GM12878 (cell line): ENCODE measurements at regions not wholly inside any gene's neighbourhood (a gene's known extent, or its start where the extent isn't known, plus 50 kb on each side); places are given as distances from the start of the nearest gene placed in this dataset.

ENCODE experiments used
- ATAC-seq: fragments of 200-7000 bp; cut with Tn5 transposase; 3 replicates; pipeline ENCODE4 v1.9.1; 2020; ENCODE audit warnings: mild to moderate bottlenecking, moderate library complexity
- BruUV-seq: library from RNA; stranded (reverse); fragments of 400-500 nt; replicated peaks from 2 replicates; lab custom pipeline; 2021; lab: Mats Ljungman, UMichigan
- CTCF ChIA-PET: fragments of 300-600 bp; sonication (Branson Sonifier 250); formaldehyde crosslinking; extraction: SDS; loops from one replicate; lab custom pipeline; 2021; ENCODE audit warnings: inconsistent platforms; lab: Yijun Ruan, JAX
- POLR2A ChIA-PET: fragments of 350-600 bp; formaldehyde crosslinking; extraction: SDS; loops from one replicate; lab custom pipeline; 2021; ENCODE audit warnings: inconsistent platforms; lab: Charles Lee
- RAD21 ChIA-PET: fragments of 300-600 bp; sonication (Branson Sonifier 250); formaldehyde crosslinking; loops from one replicate; lab custom pipeline; 2023; ENCODE audit warnings: antibody characterized with exemption; ENCODE audit not compliant: unreplicated experiment; lab: Charles Lee
- SMC1A ChIA-PET: fragments of 300-600 bp; sonication (Branson Sonifier 250); formaldehyde crosslinking; loops from one replicate; lab custom pipeline; 2023; ENCODE audit not compliant: unreplicated experiment, uncharacterized antibody; lab: Charles Lee
- DNase-seq: peaks from one replicate; pipeline ENCODE4 v3.0.0-alpha.2; 2011; ENCODE audit warnings: low read depth, low spot score
- FAIRE-seq: peaks from 3 replicates; lab custom pipeline; 2011; peaks lifted over from hg19 to GRCh38; lab: Jason Lieb, UNC
- H2AFZ ChIP-seq: 2 replicates; pipeline ENCODE4 v1.6.0; 2011; ENCODE audit warnings: low read depth, low read length, control low read depth; ENCODE audit not compliant: control insufficient read depth
- H3K27ac ChIP-seq: 2 replicates; pipeline ENCODE4 v1.5.1; 2011; ENCODE audit warnings: control low read depth; ENCODE audit not compliant: control insufficient read depth, insufficient read depth
- H3K27me3 ChIP-seq, 2 experiments: replicated peaks in 1 of 2; 2 replicates each; pipeline versions ENCODE4 v1.6.0 to v1.6.1; 2011; ENCODE audit warnings: low read length in 1 of 2; ENCODE audit not compliant: control insufficient read depth in 2 of 2, insufficient read depth in 2 of 2
- H3K36me3 ChIP-seq, 2 experiments: 2 replicates each; pipeline ENCODE4 v1.5.1; 2011; ENCODE audit warnings: low read length in 1 of 2; ENCODE audit not compliant: control insufficient read depth in 2 of 2, insufficient read depth in 2 of 2
- H3K4me1 ChIP-seq: 2 replicates; pipeline ENCODE4 v1.6.1; 2011; ENCODE audit warnings: mild to moderate bottlenecking, low read length, moderate library complexity, mixed read lengths; ENCODE audit not compliant: control insufficient read depth, insufficient read depth
- H3K4me2 ChIP-seq: 2 replicates; pipeline ENCODE4 v1.6.0; 2011; ENCODE audit warnings: control low read depth; ENCODE audit not compliant: control insufficient read depth, insufficient read depth
- H3K4me3 ChIP-seq: fragments of 200-600 bp; sonication (generic); 2 replicates; pipeline ENCODE4 v1.5.1; 2016
- H3K79me2 ChIP-seq: 2 replicates; pipeline ENCODE4 v1.6.0; 2011; ENCODE audit warnings: low read length; ENCODE audit not compliant: control insufficient read depth, insufficient read depth
- H3K9ac ChIP-seq: 2 replicates; pipeline ENCODE4 v1.8.0; 2011; ENCODE audit warnings: low read length, control low read depth, mixed read lengths; ENCODE audit not compliant: control insufficient read depth, insufficient read depth
- H3K9me3 ChIP-seq: replicated peaks from 3 replicates; pipeline ENCODE4 v1.5.1; 2011; ENCODE audit warnings: mild to moderate bottlenecking, low read length; ENCODE audit not compliant: control insufficient read depth, insufficient read depth
- H4K20me1 ChIP-seq: 2 replicates; pipeline ENCODE4 v1.6.0; 2011; ENCODE audit not compliant: control insufficient read depth, insufficient read depth
- CREB1 ChIP-seq: IDR thresholded peaks from 2 replicates; pipeline ENCODE4 v1.6.1; 2012; ENCODE audit warnings: low read depth, mild to moderate bottlenecking, inconsistent platforms
- EGR1 ChIP-seq, 2 experiments: IDR thresholded peaks; 1 replicate in 1 of 2; 2 replicates in 1 of 2; pipeline ENCODE4 v1.6.1; 2011 to 2012; ENCODE audit warnings: low read depth in 2 of 2, low read length in 2 of 2, borderline replicate concordance in 1 of 2, mild to moderate bottlenecking in 1 of 2, moderate library complexity in 1 of 2
- GABPA ChIP-seq: IDR thresholded peaks from 2 replicates; pipeline ENCODE4 v1.6.1; 2014; ENCODE audit warnings: antibody characterized with exemption, low read depth, mild to moderate bottlenecking, inconsistent platforms
- IRF5 ChIP-seq: fragments of 450-650 bp; IDR thresholded peaks from 2 replicates; pipeline ENCODE4 v1.6.1; 2017; ENCODE audit warnings: borderline replicate concordance
- NFXL1 ChIP-seq: fragments of 450-650 bp; IDR thresholded peaks from 2 replicates; pipeline ENCODE4 v1.6.1; 2017; ENCODE audit warnings: antibody characterized with exemption, mild to moderate bottlenecking, borderline replicate concordance
- NFYB ChIP-seq: IDR thresholded peaks from 2 replicates; pipeline ENCODE4 v1.6.1; 2011; ENCODE audit warnings: low read depth, mild to moderate bottlenecking, low read length, improper control_type of control experiment, moderate library complexity; ENCODE audit not compliant: insufficient read depth
- PKNOX1 ChIP-seq: fragments of 450-650 bp; IDR thresholded peaks from 2 replicates; pipeline ENCODE4 v1.6.1; 2016; ENCODE audit warnings: mild to moderate bottlenecking
- REST ChIP-seq: IDR thresholded peaks from 2 replicates; pipeline ENCODE4 v1.6.1; 2012; ENCODE audit warnings: mild to moderate bottlenecking, low read depth, low read length
- WRNIP1 ChIP-seq: IDR thresholded peaks from 2 replicates; pipeline ENCODE4 v1.6.1; 2011; ENCODE audit warnings: low read depth, low read length, improper control_type of control experiment, borderline replicate concordance
- ZNF274 ChIP-seq: IDR thresholded peaks from one replicate; pipeline ENCODE4 v1.8.0; 2011; ENCODE audit not compliant: insufficient read length, insufficient read depth
- ZNF687 ChIP-seq: fragments of 450-650 bp; IDR thresholded peaks from 2 replicates; pipeline ENCODE4 v1.6.1; 2017; ENCODE audit warnings: mild to moderate bottlenecking, moderate library complexity
- ZSCAN29 ChIP-seq: fragments of 450-650 bp; IDR thresholded peaks from 2 replicates; pipeline ENCODE4 v1.6.1; 2017; ENCODE audit warnings: mild to moderate bottlenecking, moderate library complexity
- WGBS: methylation state at CpG from one replicate; pipeline ENCODE4 v1.1.6; 2016; ENCODE audit warnings: low lambda C conversion rate; ENCODE audit not compliant: insufficient replicate concordance, insufficient coverage; ENCODE audit errors: missing lambda C conversion rate; 5-methylcytosine and 5-hydroxymethylcytosine counted together
- in situ Hi-C: fragments of 300-500 bp; cut with MboI; formaldehyde crosslinking; loops from 9 replicates; pipeline ENCODE4 v1.14.3; 2018; ENCODE audit warnings: mixed read lengths
- intact Hi-C: fragments of 100-400 bp; cut with micrococcal nuclease; formaldehyde crosslinking; loops from one replicate; pipeline ENCODE4 v1.14.2; 2022; ENCODE audit not compliant: unreplicated experiment

- no peak overlapping the region for H3K9ac ChIP-seq
- WGBS: 19% methylated on average over 3 of the region's 3 CpGs
- ChIA-PET POLR2A (no interaction called here), CTCF (no interaction called here), SMC1A (interaction anchor here (0.9 kb wide), 1 partner anchor 9 kb away, joined by 4 read pairs; no protein-coding TSS in a partner anchor), RAD21 (no interaction called here)
- TF ChIP-seq NFYB (no peak), WRNIP1 (no peak), ZNF274 (no peak), IRF5 (no peak), ZNF687 (no peak), REST (no peak), ZSCAN29 (no peak), NFXL1 (no peak), GABPA (no peak), CREB1 (no peak), PKNOX1 (no peak), EGR1 (IDR thresholded peaks at IDR 0.05; ENCODE audit: borderline replicate concordance in 1 of 2, low read depth in 2 of 2, low read length in 2 of 2) (no peak)
- H2AFZ ChIP-seq: no peak overlapping the region
- no peaks in the 10 kb centered on the region for H3K79me2 ChIP-seq
- no peaks in the 10 kb centered on the region for H4K20me1 ChIP-seq
- no peak overlapping the region for H3K4me3 ChIP-seq
- H3K4me1 ChIP-seq: no peaks in the 10 kb centered on the region
- no peak for DNase-seq
- no peak for FAIRE-seq
- no peaks in the 10 kb centered on the region for H3K36me3 ChIP-seq
- no peak overlapping the region for H3K27ac ChIP-seq
- intact Hi-C loops (no loop called here), in situ Hi-C loops (no loop called here)
- H3K9me3 ChIP-seq: no peaks in the 10 kb centered on the region
- H3K27me3 ChIP-seq: no peaks in the 10 kb centered on the region
- no TSS peak for BruUV-seq
- ATAC-seq: no peak
- no peak overlapping the region for H3K4me2 ChIP-seq
Measured at GRCh38 chr2:220949466-220949865, 622.6 kb downstream of the EPHA4 start.
